C1 segment of cervical spinal cord (tissue), 14 donors: ENCODE measurements at regions not wholly inside any gene's neighbourhood (a gene's known extent, or its start where the extent isn't known, plus 50 kb on each side); places are given as distances from the start of the nearest gene placed in this dataset.
A peak's percentile ranks its signal among the peaks of the same experiment; 100 is the strongest.

Source experiments
- DNase-seq, 14 donors: peaks; one replicate each; lab custom pipeline; 2025; lab: John Stamatoyannopoulos, UW

DNA sequence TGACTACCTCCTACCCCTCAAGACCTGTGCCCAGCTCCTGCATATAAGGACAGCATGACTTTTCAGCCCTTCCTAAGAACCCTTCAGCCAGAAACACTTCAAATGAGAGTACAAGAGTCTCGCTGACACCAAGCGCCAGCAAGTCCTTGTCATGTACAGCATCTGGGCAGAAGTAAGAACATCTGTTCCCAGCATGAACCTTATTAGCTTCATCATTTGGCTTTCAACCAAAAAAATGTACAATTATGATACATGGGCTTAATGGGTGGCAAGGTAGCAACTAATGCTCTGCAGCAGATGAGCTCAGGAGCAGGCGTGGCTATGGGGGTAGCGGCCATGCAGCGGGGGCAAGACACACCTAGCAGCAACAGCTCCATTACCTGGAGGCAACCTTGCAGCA, 487.6 kb downstream of the COG6 start:
- DNase-seq, result no peak

GRCh38 chr13:40143559-40143958, 488.1 kb downstream of the COG6 start:
- no peak for DNase-seq

DNA sequence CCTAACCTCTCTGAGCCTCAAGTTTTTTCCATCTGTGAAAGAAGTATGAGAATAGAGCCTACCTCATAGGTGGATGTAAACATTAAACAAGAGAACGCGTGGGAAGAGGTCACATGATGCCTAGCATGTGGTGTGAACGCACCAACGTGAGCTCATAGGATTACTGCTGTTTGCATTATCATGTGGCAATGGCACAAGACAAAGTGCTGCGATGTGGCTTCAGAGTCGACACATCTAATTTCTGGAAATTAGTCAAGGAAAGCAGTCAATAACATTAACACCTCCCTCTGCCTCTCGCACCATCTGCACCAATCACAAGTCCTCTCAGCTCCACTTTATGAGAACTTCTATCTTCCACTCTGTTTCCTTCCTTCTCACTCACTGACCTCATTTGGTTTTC, 489.7 kb downstream of the COG6 start:
- DNase-seq, result no peak

DNA sequence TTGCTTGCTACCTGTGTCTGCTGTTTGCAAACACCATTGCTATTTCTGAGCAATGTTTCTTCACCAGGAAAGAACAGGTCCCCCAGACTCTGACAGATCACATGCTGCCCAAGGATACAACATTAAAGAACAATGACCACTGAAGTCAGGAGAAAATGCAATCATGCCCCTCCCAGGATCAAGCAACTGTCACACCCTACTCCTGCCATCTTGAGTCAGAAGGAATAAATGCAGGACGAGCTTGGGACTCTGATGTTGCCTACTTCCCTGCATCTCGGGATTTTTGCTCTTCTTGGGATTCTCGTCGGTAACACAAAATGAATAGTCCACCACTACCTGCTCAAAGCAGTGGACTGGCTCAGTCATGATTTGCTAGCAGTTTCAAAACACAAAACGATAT, 490.6 kb downstream of the COG6 start:
- no peak for DNase-seq

GRCh38 chr13:40146611-40147117, 491.2 kb downstream of the COG6 start:
- DNase-seq, result no peak

GRCh38 chr13:40148101-40148500, 492.6 kb downstream of the COG6 start:
- no peak for DNase-seq

GRCh38 chr13:40148742-40149141, 493.3 kb downstream of the COG6 start:
- no peak for DNase-seq

DNA sequence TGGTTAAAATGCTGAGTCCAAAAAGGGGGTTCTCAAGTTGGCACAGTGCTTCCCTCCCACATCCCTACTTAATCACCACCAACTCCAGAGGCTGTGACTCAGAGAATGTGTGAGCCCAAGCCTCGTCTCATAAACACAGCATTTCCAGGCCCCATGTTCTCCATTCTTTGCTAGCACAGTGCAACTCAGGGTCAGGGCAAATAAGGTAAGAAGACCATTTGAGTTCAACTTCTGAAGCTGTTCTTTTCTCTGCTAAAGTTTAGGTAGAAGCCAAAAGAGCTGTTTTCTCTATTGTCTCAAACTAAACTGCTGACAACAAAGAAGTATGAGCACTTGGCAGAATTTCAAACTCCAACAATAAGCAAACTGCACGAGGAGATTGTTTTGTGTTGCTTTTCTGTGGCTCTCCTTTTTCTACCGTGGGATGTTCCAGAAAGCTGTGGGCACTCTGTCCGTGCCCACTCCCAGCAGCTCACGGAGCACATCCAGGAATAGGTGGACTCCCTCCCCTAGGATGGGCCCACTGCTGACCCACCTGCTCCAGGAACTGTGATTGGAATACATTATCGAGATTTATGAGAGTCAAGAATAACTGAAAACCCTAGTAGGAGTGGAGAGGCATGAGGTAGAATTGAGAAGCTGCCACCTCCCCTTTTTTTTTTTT, 494.3 kb downstream of the COG6 start:
- DNase-seq, result peak in 7 of 14 donors; percentile 9 to 40 (median 12)

DNA sequence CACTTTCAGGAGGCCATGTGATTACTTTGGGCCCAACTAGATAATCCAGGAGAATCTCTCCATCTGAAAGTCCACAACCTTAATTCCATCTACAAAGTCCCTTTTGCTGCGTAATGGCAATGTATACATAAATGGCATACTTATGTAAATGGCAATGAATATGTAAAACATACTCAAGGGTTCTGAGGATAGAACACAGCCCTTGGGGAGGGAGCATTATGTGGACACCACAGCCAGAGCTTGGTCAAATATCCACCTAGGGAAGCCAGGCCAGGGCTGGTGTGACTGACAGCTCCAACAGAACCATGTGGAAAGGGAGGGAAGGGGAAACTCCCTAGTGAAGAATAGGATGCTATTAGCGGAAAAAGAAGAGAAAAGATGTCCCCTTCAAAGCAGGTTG, 496.2 kb downstream of the COG6 start:
- DNase-seq, result no peak

DNA sequence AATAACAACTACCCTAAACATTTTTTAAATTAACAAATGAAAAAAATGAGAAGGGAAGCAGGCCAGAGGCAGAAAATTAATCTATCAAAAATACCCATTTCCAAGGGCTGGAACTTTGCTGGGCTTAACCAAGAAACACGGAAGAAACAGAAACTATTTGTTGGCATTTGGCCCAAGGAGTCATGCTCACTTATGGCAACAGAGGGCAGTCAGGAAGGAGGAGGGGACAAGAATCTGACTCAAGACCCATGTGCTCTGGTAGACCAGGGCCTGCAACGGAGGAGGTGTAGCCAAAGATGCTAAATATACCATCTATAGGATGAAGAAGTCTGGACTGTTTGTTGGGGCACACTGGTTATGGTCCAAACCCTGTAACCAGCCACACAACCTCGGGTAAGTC, 496.7 kb downstream of the COG6 start:
- DNase-seq, result no peak

DNA sequence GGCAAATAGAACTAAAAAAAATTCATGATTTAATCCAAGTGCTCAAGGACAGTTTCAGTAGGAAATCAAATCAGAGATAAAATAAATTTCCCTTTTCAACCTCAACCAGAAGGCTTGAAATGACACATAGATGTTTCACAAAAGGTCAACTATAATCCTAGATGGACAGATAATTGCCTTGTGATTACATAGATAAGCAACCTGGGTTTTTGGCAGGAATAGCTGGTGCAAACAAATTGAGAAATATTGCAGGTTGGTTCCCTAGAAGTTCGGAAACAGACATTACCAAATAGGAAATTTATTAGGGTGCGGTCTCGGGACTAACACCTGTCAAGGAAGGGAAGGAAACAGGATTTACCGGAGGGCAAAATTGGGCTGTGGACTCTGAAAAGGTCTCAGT, 497.5 kb downstream of the COG6 start:
- no peak for DNase-seq

DNA sequence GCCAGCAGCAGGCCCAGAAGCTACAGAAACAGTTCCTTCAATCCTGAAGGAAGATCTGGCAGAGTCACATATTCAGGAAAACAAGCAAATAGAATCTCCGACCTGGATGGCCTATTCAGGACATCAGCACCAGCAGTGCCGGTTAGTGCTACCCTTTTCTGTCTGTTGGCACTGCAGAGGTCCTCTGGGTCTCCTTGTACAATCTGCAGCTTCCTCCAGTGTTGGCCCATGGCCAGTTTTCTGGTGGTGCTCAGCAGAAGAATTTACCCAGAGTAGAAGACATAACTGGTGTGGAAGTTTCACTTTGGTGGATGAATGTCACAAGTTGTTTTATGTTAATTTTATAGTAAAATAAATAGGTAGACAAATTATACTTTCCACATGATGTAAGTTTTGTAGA, 498.1 kb downstream of the COG6 start:
- DNase-seq, result no peak

DNA sequence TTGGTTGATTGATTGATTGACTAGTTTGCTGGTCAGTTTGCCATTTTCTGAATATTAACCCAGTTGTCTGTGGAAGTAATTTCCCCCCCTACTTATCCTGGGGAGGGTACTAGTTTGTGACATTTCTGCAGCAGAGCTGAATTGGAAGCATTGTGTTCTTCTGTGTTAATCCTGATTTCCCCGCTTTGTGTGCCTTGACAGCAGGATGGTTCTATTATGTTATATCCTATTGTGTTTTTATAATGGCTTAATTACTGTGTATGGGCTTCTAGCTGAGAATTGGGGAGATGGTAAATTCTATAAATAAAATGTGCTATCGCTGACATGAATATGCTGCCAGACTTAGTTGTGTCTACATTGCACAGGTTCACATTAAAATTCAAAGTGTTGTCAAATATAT, 499.7 kb downstream of the COG6 start:
- no peak for DNase-seq

DNA sequence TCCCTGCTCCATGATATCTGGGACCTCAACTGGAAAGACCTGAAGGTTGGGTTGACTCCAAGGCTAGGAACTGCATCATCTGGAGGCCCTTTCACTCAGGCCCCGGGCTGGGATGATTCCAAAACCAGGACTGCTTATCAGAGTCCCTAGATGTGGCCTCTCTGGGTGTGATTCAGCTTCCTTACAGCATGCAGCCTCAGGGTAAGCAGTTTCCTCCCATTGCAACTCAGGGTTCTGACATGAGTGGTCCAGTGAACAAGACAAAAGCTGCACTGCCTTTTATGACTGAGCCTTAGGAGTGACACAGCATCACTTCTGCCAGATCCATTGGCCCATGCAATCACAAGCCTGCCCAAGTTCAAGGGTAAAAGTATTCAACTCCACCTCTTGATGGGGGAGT, 502.8 kb downstream of the COG6 start:
- DNase-seq, result no peak

DNA sequence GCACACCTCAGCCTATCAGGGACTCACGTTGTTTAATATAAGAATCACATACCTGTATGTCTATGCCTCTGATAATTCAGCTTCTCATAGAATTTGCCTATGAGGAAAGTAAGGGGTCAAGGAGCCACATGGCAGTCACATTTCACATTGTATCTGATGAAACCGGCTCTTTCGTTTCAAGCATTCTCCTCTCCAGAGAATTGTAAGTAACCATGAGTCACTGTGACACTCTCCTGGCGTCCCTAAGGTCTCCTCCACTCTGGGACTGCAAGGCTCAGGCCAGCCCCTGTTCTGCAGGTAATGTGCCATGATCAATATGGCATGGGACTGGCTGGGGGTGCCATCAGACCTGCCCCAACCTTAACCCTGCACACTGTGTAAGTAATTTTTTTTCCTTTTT, 503.3 kb downstream of the COG6 start:
- no peak for DNase-seq

- DNase-seq, result no peak
Measured at GRCh38 chr13:40159736-40160135, 504.3 kb downstream of the COG6 start.

DNA sequence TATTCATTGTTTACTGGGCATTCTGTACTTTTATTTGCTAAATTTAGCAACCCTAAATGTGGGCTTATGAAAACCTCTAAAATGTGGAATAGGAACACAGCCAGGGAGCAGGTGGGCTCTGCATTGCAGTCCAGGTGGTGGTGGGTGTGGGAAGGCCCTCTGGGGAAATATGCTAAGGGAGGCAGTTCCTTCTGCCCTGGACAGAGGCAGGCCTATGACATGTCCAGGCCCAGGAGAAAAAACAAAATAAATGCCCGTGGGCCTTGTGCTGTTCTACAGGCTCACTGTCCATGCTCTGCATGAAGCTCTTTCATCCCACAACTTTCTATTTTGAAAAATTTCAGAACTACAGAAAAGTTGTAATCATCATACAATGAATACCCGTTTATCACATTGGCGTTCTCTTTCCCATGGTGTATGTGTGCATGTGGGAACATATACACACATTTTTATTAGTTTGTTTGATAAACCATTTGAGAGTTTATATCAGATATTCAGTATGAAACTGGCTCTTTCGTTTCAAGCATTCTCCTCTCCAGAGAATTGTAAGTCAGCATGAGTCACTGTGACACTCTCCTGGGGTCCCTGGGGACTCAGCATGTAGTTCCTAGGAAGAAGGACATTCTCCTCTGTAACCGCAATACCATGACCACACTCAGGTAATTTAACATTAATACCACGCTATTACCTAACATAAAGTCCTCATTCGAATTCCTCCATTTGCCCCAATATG, 505.3 kb downstream of the COG6 start:
- no peak for DNase-seq

DNA sequence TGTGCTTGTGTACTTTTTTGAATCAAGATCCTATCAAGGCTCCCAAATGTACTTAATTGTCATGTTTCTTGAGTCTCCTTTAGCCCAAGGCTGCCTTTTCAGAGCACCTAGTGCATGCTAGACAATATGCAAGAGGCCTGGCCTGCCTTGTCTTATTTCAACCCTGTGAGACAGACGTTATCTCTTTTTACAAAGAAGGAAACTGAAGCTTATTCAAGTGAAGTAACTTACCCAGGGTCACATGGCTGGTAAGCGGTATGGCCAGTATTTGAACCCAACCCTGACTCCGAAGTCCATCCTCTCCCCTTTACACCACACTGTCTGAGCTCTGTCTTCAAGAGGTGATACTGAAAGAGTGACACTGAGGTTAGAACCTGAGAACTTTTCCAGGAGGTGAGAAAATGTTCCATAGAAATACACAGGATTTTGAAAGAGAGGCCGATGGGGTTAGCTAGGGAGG, 505.1 kb downstream of the FOXO1 start:
- DNase-seq, result no peak

- DNase-seq, result no peak
Measured at GRCh38 chr13:40161931-40162330, 504.5 kb downstream of the FOXO1 start.

DNA sequence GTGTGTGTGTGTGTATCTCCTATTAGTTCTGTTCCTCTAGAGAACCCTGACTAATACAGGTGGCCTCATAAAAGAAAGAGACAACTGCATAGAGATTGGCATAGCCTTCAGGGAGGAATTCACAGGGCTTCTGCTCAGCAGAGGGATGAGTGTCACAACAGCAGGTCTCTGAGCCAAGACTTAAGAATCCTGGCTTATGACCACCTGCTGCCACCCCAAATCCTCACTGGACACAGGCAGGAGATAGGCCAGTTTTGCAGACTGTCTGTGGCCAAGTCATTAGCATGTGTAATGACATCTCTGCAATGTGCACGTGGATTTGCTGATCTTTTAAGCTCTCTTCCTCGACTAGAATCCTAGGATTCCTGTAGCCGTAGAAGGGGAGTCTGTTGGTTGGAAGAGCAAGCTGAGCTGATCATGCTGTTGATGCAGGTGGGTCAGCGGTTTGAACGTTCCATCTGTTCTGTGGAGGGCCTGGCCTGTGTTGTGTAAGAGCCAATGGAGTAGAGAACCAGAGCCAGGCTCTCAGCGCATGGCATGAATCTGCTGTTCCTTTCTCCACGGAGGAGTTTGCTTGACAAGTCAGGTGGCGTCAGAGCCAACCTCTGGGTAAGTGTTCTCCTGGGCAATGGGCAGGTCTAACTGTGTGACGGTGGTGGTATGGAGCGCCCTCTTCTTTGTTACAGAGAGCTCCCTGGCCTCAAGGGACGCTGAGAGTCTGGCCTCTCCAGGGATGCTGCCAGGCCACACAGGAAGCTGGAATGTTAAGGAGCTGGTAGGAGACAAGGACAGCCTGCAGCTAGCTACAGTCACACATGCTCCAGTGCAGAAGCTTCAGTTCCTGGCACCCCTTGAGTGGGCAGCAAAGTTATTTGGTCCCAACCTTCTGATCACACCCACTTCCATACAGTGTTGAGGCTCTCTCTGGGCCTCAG, 503.1 kb downstream of the FOXO1 start:
- DNase-seq, result peak in 1 of 14 donors; percentile 16

- no peak for DNase-seq
Measured at GRCh38 chr13:40164133-40164532, 502.3 kb downstream of the FOXO1 start.

DNA sequence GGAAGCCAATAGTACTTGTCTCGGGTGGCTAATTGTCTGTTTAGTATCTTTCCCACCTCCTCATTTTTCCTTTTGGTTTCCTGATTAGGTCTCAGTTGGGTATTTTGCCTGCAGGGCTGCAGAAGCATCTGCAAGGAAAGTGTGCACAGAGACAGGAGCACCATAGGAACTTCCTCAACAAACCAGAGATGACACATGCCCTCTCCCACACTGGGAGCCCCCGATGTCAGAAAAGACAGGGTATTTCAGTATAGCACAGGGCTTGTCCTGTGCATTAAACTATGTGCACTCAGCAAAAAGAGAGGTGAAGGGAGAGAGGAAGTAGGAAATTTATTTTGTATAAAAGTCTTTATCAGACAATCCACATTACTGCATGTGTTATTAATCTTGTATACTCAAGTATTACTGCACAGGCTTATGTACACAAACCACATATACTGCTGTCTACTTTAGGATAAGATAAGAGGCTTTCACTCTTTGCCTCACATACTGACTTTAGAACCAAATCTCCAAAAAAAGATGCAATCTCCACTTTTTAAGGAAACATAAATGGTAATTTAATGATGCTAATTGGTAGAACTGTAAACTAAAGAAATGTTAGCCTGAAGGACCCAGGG, 501.0 kb downstream of the FOXO1 start:
- no peak for DNase-seq
